Bronchial epithelial cell (primary cell): ENCODE measurements at regions not wholly inside any gene's neighbourhood (a gene's known extent, or its start where the extent isn't known, plus 50 kb on each side); places are given as distances from the start of the nearest gene placed in this dataset.
A peak's percentile ranks its signal among the peaks of the same experiment; 100 is the strongest.
"Not testable (repeated sequence)": the region's sequence is repeated elsewhere in the genome, so short reads cannot be mapped to it uniquely, and the experiment has no call there.

Experiments
- DNase-seq: peaks from one replicate; pipeline ENCODE4 v3.0.0-alpha.2; 2010; ENCODE audit warnings: low read depth
- FAIRE-seq: peaks from 2 replicates; lab custom pipeline; 2011; peaks lifted over from hg19 to GRCh38; lab: Jason Lieb, UNC
- H3K27me3 ChIP-seq: 2 replicates; pipeline ENCODE4 v1.5.1; 2011; ENCODE audit warnings: low read length; ENCODE audit not compliant: control insufficient read depth, insufficient read depth
- H3K36me3 ChIP-seq: 2 replicates; pipeline ENCODE4 v1.5.1; 2011; ENCODE audit warnings: low read length; ENCODE audit not compliant: control insufficient read depth, insufficient read depth
- H3K4me3 ChIP-seq: 2 replicates; pipeline ENCODE4 v1.5.1; 2011; ENCODE audit warnings: mild to moderate bottlenecking, low read depth, low read length, control low read depth
- TF ChIP-seq, protein P1 (sequence below): IDR thresholded peaks from 2 replicates; pipeline ENCODE4 v1.5.1; 2011; ENCODE audit warnings: mild to moderate bottlenecking, moderate library complexity, low read length, control low read depth, inconsistent platforms; ENCODE audit not compliant: insufficient read depth, severe bottlenecking

GRCh38 chr13:89454681-89455080 lies 1783.5 kb downstream of the SLITRK5 start:
- TF ChIP-seq, protein P1, sequence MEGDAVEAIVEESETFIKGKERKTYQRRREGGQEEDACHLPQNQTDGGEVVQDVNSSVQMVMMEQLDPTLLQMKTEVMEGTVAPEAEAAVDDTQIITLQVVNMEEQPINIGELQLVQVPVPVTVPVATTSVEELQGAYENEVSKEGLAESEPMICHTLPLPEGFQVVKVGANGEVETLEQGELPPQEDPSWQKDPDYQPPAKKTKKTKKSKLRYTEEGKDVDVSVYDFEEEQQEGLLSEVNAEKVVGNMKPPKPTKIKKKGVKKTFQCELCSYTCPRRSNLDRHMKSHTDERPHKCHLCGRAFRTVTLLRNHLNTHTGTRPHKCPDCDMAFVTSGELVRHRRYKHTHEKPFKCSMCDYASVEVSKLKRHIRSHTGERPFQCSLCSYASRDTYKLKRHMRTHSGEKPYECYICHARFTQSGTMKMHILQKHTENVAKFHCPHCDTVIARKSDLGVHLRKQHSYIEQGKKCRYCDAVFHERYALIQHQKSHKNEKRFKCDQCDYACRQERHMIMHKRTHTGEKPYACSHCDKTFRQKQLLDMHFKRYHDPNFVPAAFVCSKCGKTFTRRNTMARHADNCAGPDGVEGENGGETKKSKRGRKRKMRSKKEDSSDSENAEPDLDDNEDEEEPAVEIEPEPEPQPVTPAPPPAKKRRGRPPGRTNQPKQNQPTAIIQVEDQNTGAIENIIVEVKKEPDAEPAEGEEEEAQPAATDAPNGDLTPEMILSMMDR = no peak
- H3K27me3 ChIP-seq = no peaks in the 10 kb centered on the region
- DNase-seq (peak; percentile 68), FAIRE-seq (no peak)
- H3K4me3 ChIP-seq = no peak overlapping the region
- no peaks in the 10 kb centered on the region for H3K36me3 ChIP-seq

- no peaks in the 10 kb centered on the region for H3K27me3 ChIP-seq
- TF ChIP-seq, protein P1 = no peak
- no peak for FAIRE-seq
- no peak overlapping the region for H3K4me3 ChIP-seq
- no peaks in the 10 kb centered on the region for H3K36me3 ChIP-seq
- no peak for DNase-seq
Observed at GRCh38 chr13:89455225-89455624, 1784.1 kb downstream of the SLITRK5 start.

DNA sequence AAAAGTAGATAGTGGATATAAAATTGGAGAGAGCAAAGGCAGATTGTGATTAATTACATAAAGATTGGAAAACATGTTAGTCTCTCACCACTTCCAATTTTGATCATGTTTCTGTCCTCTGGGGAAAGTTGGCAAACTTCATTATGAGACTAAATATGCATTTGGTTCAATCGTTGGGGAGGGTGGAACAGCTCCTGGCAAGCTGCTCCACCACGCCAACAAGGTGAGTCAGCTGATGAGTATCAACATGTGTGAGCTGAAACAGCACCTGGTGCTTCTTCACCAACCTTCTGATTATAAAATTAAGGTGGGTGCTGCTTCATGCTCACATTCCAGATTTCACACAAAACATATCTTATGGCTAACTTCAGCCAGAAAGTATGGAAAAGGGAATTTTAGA lies 1784.6 kb downstream of the SLITRK5 start:
- no peaks in the 10 kb centered on the region for H3K36me3 ChIP-seq
- TF ChIP-seq, protein P1 = no peak
- FAIRE-seq (no peak), DNase-seq (peak; percentile 90)
- no peaks in the 10 kb centered on the region for H3K27me3 ChIP-seq
- no peak overlapping the region for H3K4me3 ChIP-seq

DNA sequence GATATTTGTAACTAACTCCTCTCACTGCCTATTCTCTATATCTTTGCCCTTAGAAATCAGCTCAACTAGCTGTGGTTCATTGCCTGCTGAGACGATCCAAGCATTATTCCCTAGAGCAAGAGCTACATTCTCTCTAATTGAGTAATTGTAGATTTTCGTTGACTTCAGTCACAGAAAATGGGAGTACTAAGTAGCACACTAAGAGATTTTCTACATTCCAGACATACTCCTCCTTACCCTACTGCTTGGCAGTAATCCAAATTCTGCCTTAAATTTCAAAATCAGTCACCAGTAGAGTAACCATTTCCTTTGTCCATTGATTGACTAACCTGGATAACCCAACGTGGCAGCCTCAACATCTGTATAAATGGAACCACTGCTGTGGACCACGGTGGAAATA lies 1786.8 kb downstream of the SLITRK5 start:
- TF ChIP-seq, protein P1 = no peak
- Histone ChIP-seq H3K27me3 (no peaks in the 10 kb centered on the region), H3K36me3 (no peaks in the 10 kb centered on the region), H3K4me3 (no peak overlapping the region)
- FAIRE-seq = no peak
- peak; percentile 94 for DNase-seq

GRCh38 chr13:89458456-89458855 lies 1787.3 kb downstream of the SLITRK5 start:
- TF ChIP-seq, protein P1 = no peak
- DNase-seq = peak; percentile 81
- no peaks in the 10 kb centered on the region for H3K36me3 ChIP-seq
- H3K4me3 ChIP-seq = no peak overlapping the region
- FAIRE-seq = no peak
- no peaks in the 10 kb centered on the region for H3K27me3 ChIP-seq

- FAIRE-seq, H3K36me3 ChIP-seq, H3K4me3 ChIP-seq, H3K27me3 ChIP-seq, DNase-seq: not testable (repeated sequence)
Observed at GRCh38 chr13:89460895-89461294, 1789.7 kb downstream of the SLITRK5 start.
